Stomach (tissue), 4 donors: ENCODE measurements at regions not wholly inside any gene's neighbourhood (a gene's known extent, or its start where the extent isn't known, plus 50 kb on each side); places are given as distances from the start of the nearest gene placed in this dataset.

Source experiments
- CTCF ChIP-seq, 7 experiments: fragments of 450-650 bp in 4 of 7; fragments of 200-600 bp in 3 of 7; sonication (generic) in 3 of 7; IDR thresholded peaks; one replicate each; pipeline ENCODE4 v1.5.1; 2016 to 2019; ENCODE audit warnings: antibody characterized with exemption in 7 of 7, control low read depth in 2 of 7, mild to moderate bottlenecking in 1 of 7
- POLR2A ChIP-seq, 4 donors: fragments of 450-650 bp; IDR thresholded peaks; one replicate each; pipeline ENCODE4 v1.6.1; 2016; ENCODE audit warnings: antibody characterized with exemption in 4 of 4, control low read depth in 2 of 4, mild to moderate bottlenecking in 1 of 4, moderate library complexity in 1 of 4
- POLR2AphosphoS5 ChIP-seq, 3 donors: sonication (generic); formaldehyde crosslinking; IDR thresholded peaks; one replicate each; pipeline ENCODE4 v1.6.1; 2016; ENCODE audit warnings: antibody characterized with exemption in 3 of 3

GRCh38 chr2:15092691-15093090 lies 460.2 kb downstream of the LRATD1 start:
- TF ChIP-seq POLR2AphosphoS5 (IDR thresholded peaks at IDR 0.05) (no peak), CTCF (IDR thresholded peaks at IDR 0.05) (no peak), POLR2A (IDR thresholded peaks at IDR 0.05) (no peak)
